ENCODE measurements at regions not wholly inside any gene's neighbourhood (a gene's known extent, or its start where the extent isn't known, plus 50 kb on each side); places are given as distances from the start of the nearest gene placed in this dataset.
A peak's percentile ranks its signal among the peaks of the same experiment; 100 is the strongest.

DNA sequence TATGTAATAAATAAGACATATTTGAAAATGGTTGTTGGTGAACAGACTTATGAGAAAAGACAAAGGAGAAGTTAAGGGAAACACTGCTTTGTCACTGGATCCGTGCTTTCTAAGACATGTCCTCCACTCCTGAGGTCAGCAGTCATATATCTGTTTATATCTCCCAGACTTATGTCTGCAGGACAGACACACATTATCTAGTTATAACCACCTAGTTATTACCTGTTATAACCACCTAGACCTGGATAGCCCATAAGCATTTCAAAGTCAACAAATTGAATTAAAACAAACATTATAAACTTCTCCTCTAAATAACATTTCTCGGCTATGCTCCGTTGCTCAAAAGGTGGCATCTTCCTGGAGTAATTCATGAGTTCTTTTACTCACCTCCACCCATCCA, 96.4 kb downstream of the SPRY2 start:
- FAIRE-seq (no peak), DNase-seq (ENCODE audit: low read depth) (no peak)
- Histone ChIP-seq H3K4me3 (ENCODE audit: low read depth, low read length) (no peak overlapping the region), H3K27me3 (ENCODE audit: control insufficient read depth, insufficient read depth, low read length) (no peaks in the 10 kb centered on the region), H3K36me3 (ENCODE audit: control insufficient read depth, insufficient read depth, low read length) (no peaks in the 10 kb centered on the region)
- TF ChIP-seq, protein P1, sequence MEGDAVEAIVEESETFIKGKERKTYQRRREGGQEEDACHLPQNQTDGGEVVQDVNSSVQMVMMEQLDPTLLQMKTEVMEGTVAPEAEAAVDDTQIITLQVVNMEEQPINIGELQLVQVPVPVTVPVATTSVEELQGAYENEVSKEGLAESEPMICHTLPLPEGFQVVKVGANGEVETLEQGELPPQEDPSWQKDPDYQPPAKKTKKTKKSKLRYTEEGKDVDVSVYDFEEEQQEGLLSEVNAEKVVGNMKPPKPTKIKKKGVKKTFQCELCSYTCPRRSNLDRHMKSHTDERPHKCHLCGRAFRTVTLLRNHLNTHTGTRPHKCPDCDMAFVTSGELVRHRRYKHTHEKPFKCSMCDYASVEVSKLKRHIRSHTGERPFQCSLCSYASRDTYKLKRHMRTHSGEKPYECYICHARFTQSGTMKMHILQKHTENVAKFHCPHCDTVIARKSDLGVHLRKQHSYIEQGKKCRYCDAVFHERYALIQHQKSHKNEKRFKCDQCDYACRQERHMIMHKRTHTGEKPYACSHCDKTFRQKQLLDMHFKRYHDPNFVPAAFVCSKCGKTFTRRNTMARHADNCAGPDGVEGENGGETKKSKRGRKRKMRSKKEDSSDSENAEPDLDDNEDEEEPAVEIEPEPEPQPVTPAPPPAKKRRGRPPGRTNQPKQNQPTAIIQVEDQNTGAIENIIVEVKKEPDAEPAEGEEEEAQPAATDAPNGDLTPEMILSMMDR (IDR thresholded peaks at IDR 0.05; ENCODE audit: insufficient read depth, low read length, severe bottlenecking) = no peak

GRCh38 chr13:80242728-80243427, 98.0 kb downstream of the SPRY2 start:
- DNase-seq (ENCODE audit: low read depth) (no peak), FAIRE-seq (no peak)
- H3K27me3 ChIP-seq (ENCODE audit: control insufficient read depth, insufficient read depth, low read length) = no peaks in the 10 kb centered on the region
- H3K36me3 ChIP-seq (ENCODE audit: control insufficient read depth, insufficient read depth, low read length) = no peaks in the 10 kb centered on the region
- no peak overlapping the region for H3K4me3 ChIP-seq (ENCODE audit: low read depth, low read length)
- TF ChIP-seq, protein P1 (IDR thresholded peaks at IDR 0.05; ENCODE audit: insufficient read depth, low read length, severe bottlenecking) = no peak

DNA sequence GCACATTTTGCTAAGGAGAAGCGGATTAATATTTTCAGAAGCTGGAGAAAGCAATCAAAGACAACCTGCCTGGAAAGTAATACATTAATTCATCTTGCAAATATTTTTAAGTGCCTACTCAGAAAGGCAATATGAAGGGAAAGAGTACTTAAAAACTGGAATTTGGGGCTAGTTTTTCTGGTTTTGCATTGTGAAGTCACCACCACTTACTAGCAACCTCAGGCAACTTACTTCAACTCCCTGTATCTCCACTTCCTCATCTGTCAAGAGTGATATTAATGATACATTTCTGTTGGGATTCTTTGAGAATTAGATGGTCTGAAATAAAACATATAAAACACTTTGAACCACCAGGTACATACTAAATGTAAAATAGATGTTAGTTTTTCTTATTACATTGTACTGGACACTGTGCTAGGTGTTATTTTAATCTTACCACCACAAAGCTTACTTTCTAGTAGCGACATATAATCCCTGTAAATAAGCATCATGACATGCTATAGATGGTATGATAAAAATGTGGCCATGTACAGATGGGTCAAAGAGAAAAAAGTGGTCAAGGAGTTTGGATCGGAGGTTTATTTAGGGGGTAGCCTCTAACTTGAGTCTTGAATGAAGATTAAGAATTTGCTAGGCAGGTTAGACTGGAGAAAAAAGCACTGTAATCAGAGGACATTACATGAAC, 101.2 kb downstream of the SPRY2 start:
- Histone ChIP-seq H3K36me3 (ENCODE audit: control insufficient read depth, insufficient read depth, low read length) (no peaks in the 10 kb centered on the region), H3K27me3 (ENCODE audit: control insufficient read depth, insufficient read depth, low read length) (no peaks in the 10 kb centered on the region), H3K4me3 (ENCODE audit: low read depth, low read length) (no peak overlapping the region)
- TF ChIP-seq, protein P1 (IDR thresholded peaks at IDR 0.05; ENCODE audit: insufficient read depth, low read length, severe bottlenecking) = no peak
- no peak for FAIRE-seq
- DNase-seq (ENCODE audit: low read depth) = peak; percentile 76

DNA sequence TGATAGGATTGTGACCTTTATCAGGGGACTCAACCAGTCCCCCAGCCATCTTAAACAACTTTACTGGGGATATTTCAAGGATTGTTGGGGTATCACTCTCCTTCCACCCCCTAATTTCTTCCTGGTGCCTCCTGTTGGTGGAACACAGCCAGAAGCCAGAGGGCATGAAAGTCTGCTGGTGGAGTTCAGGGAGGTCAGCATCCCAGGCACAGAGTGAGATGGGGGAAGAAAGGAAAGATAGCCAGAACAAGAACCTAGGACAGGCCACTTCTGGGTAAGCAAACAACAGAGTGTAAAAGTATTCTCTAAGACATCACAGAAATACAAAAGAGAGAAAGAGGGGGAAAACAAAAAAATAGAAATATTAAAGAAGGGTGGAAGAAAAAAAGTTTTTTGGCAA, 101.8 kb downstream of the SPRY2 start:
- TF ChIP-seq, protein P1 (IDR thresholded peaks at IDR 0.05; ENCODE audit: insufficient read depth, low read length, severe bottlenecking) = no peak
- H3K36me3 ChIP-seq (ENCODE audit: control insufficient read depth, insufficient read depth, low read length) = no peaks in the 10 kb centered on the region
- DNase-seq (ENCODE audit: low read depth) (no peak), FAIRE-seq (no peak)
- H3K27me3 ChIP-seq (ENCODE audit: control insufficient read depth, insufficient read depth, low read length) = no peaks in the 10 kb centered on the region
- H3K4me3 ChIP-seq (ENCODE audit: low read depth, low read length) = no peak overlapping the region

GRCh38 chr13:80237646-80238045, 103.3 kb downstream of the SPRY2 start:
- FAIRE-seq (no peak), DNase-seq (ENCODE audit: low read depth) (no peak)
- TF ChIP-seq, protein P1 (IDR thresholded peaks at IDR 0.05; ENCODE audit: insufficient read depth, low read length, severe bottlenecking) = no peak
- Histone ChIP-seq H3K27me3 (ENCODE audit: control insufficient read depth, insufficient read depth, low read length) (no peaks in the 10 kb centered on the region), H3K4me3 (ENCODE audit: low read depth, low read length) (no peak overlapping the region), H3K36me3 (ENCODE audit: control insufficient read depth, insufficient read depth, low read length) (no peaks in the 10 kb centered on the region)

Data from bronchial epithelial cell (primary cell).